Type B pancreatic cell (in vitro differentiated cells): ENCODE measurements at regions not wholly inside any gene's neighbourhood (a gene's known extent, or its start where the extent isn't known, plus 50 kb on each side); places are given as distances from the start of the nearest gene placed in this dataset.

Experiments
- DNase-seq: peaks from one replicate; pipeline ENCODE4 v3.0.0; 2021; ENCODE audit warnings: mixed read lengths; ENCODE audit not compliant: unreplicated experiment; ENCODE audit errors: extremely low spot score
- H3K27ac Mint-ChIP-seq: 2 replicates; pipeline ENCODE4 v1.8.0; 2021; ENCODE audit warnings: mild to moderate bottlenecking, mixed read lengths
- H3K27me3 Mint-ChIP-seq: 2 replicates; pipeline ENCODE4 v1.8.0; 2021; ENCODE audit warnings: mixed read lengths
- H3K36me3 Mint-ChIP-seq: 2 replicates; pipeline ENCODE4 v1.8.0; 2021; ENCODE audit warnings: mixed read lengths
- H3K4me1 Mint-ChIP-seq: one replicate; pipeline ENCODE4 v1.8.0; 2021; ENCODE audit warnings: mixed read lengths; ENCODE audit not compliant: unreplicated experiment
- H3K4me3 Mint-ChIP-seq: 2 replicates; pipeline ENCODE4 v1.8.0; 2021; ENCODE audit warnings: mild to moderate bottlenecking, mixed read lengths
- H3K9me3 Mint-ChIP-seq: 2 replicates; pipeline ENCODE4 v1.8.0; 2021; ENCODE audit warnings: mixed read lengths
- CTCF ChIP-seq: fragments of 200-600 bp; sonication (generic); conservative IDR thresholded peaks from 2 replicates; pipeline ENCODE4 v1.5.0; 2021; ENCODE audit warnings: antibody characterized with exemption, mild to moderate bottlenecking

GRCh38 chr6:144756469-144756868 is 471.3 kb downstream of the UTRN start:
- H3K36me3 Mint-ChIP-seq = peaks cover 16% of the 10 kb centered on the region
- no peaks in the 10 kb centered on the region for H3K4me1 Mint-ChIP-seq
- DNase-seq = no peak
- no peak for TF ChIP-seq CTCF
- no peaks in the 10 kb centered on the region for H3K27me3 Mint-ChIP-seq
- no peaks in the 10 kb centered on the region for H3K9me3 Mint-ChIP-seq
- H3K27ac Mint-ChIP-seq = no peak overlapping the region
- no peak overlapping the region for H3K4me3 Mint-ChIP-seq

GRCh38 chr6:144757299-144757698 is 472.2 kb downstream of the UTRN start:
- peaks cover 16% of the 10 kb centered on the region for H3K36me3 Mint-ChIP-seq
- H3K27me3 Mint-ChIP-seq = no peaks in the 10 kb centered on the region
- no peaks in the 10 kb centered on the region for H3K4me1 Mint-ChIP-seq
- no peak overlapping the region for H3K27ac Mint-ChIP-seq
- H3K9me3 Mint-ChIP-seq = no peaks in the 10 kb centered on the region
- no peak for TF ChIP-seq CTCF
- no peak for DNase-seq
- H3K4me3 Mint-ChIP-seq = no peak overlapping the region

- DNase-seq = no peak
- Mint-ChIP-seq H3K4me1 (no peaks in the 10 kb centered on the region), H3K4me3 (no peak overlapping the region), H3K36me3 (peaks cover 14% of the 10 kb centered on the region), H3K27me3 (no peaks in the 10 kb centered on the region), H3K27ac (no peak overlapping the region), H3K9me3 (no peaks in the 10 kb centered on the region)
- TF ChIP-seq CTCF = no peak
Observed at GRCh38 chr6:144757730-144758129, 472.6 kb downstream of the UTRN start.

- no peaks in the 10 kb centered on the region for H3K27me3 Mint-ChIP-seq
- H3K4me1 Mint-ChIP-seq = no peaks in the 10 kb centered on the region
Observed at GRCh38 chr6:144758602-144759001, 473.5 kb downstream of the UTRN start.

GRCh38 chr6:144762469-144762868 is 477.3 kb downstream of the UTRN start:
- no peaks in the 10 kb centered on the region for H3K27me3 Mint-ChIP-seq
- no peak for TF ChIP-seq CTCF
- H3K9me3 Mint-ChIP-seq = no peaks in the 10 kb centered on the region
- H3K27ac Mint-ChIP-seq = no peak overlapping the region
- H3K36me3 Mint-ChIP-seq = peaks cover 10% of the 10 kb centered on the region
- no peaks in the 10 kb centered on the region for H3K4me1 Mint-ChIP-seq
- no peak for DNase-seq
- no peak overlapping the region for H3K4me3 Mint-ChIP-seq

More at GRCh38 chr6:144758602-144759001, 473.5 kb downstream of the UTRN start:
- H3K27ac Mint-ChIP-seq = no peak overlapping the region
- peaks cover 17% of the 10 kb centered on the region for H3K36me3 Mint-ChIP-seq
- DNase-seq = no peak
- no peaks in the 10 kb centered on the region for H3K9me3 Mint-ChIP-seq
- H3K4me3 Mint-ChIP-seq = no peak overlapping the region
- no peak for TF ChIP-seq CTCF

GRCh38 chr6:144767051-144767450 is 481.9 kb downstream of the UTRN start:
- TF ChIP-seq CTCF = no peak
- DNase-seq = no peak
- peaks cover 6% of the 10 kb centered on the region for H3K36me3 Mint-ChIP-seq
- H3K4me3 Mint-ChIP-seq = no peak overlapping the region
- no peaks in the 10 kb centered on the region for H3K9me3 Mint-ChIP-seq
- no peaks in the 10 kb centered on the region for H3K4me1 Mint-ChIP-seq
- H3K27me3 Mint-ChIP-seq = no peaks in the 10 kb centered on the region
- no peak overlapping the region for H3K27ac Mint-ChIP-seq
